HTR-8/SVneo (cell line): ENCODE measurements at regions not wholly inside any gene's neighbourhood (a gene's known extent, or its start where the extent isn't known, plus 50 kb on each side); places are given as distances from the start of the nearest gene placed in this dataset.
"Not testable (repeated sequence)": the region's sequence is repeated elsewhere in the genome, so short reads cannot be mapped to it uniquely, and the experiment has no call there.

Source experiments
- DNase-seq: peaks from one replicate; pipeline ENCODE4 v3.0.0; 2011; ENCODE audit warnings: low spot score, mixed read lengths; ENCODE audit not compliant: insufficient read length
- FAIRE-seq: peaks from 2 replicates; lab custom pipeline; 2011; peaks lifted over from hg19 to GRCh38; lab: Jason Lieb, UNC

- no peak for FAIRE-seq
Observed at GRCh38 chr2:195572895-195573683, 83.9 kb upstream of the SLC39A10 start.

GRCh38 chr2:195570329-195570728 lies 86.7 kb upstream of the SLC39A10 start:
- FAIRE-seq, result no peak
- no peak for DNase-seq

More at GRCh38 chr2:195572895-195573683, 83.9 kb upstream of the SLC39A10 start:
- no peak for DNase-seq

GRCh38 chr2:195569255-195569654 lies 87.8 kb upstream of the SLC39A10 start:
- no peak for DNase-seq

GRCh38 chr2:195564625-195565135 lies 92.3 kb upstream of the SLC39A10 start:
- DNase-seq, FAIRE-seq: not testable (repeated sequence)

More at GRCh38 chr2:195569255-195569654, 87.8 kb upstream of the SLC39A10 start:
- FAIRE-seq, result no peak

GRCh38 chr2:195563857-195564512 lies 93.0 kb upstream of the SLC39A10 start:
- DNase-seq (peak; percentile 61), FAIRE-seq (peak; percentile 20)

GRCh38 chr2:195562570-195563566 lies 94.2 kb upstream of the SLC39A10 start:
- FAIRE-seq (no peak), DNase-seq (no peak)

- DNase-seq, result peak; percentile 80
- peak; percentile 60 for FAIRE-seq
Observed at GRCh38 chr2:195561116-195561921, 95.7 kb upstream of the SLC39A10 start.

- DNase-seq (no peak), FAIRE-seq (no peak)
Observed at GRCh38 chr2:195560209-195560895, 96.7 kb upstream of the SLC39A10 start.

- FAIRE-seq, result no peak
- peak; percentile 54 for DNase-seq
Observed at GRCh38 chr2:195559431-195559914, 97.6 kb upstream of the SLC39A10 start.

- FAIRE-seq (no peak), DNase-seq (no peak)
Observed at GRCh38 chr2:195555971-195556370, 101.1 kb upstream of the SLC39A10 start.

- no peak for DNase-seq
- no peak for FAIRE-seq
Observed at GRCh38 chr2:195552581-195552980, 104.4 kb upstream of the SLC39A10 start.

GRCh38 chr2:195548198-195548940 lies 108.7 kb upstream of the SLC39A10 start:
- DNase-seq, result no peak
- no peak for FAIRE-seq

GRCh38 chr2:195547268-195547840 lies 109.7 kb upstream of the SLC39A10 start:
- DNase-seq, FAIRE-seq: not testable (repeated sequence)

- no peak for DNase-seq
- FAIRE-seq, result no peak
Observed at GRCh38 chr2:195545811-195546210, 111.2 kb upstream of the SLC39A10 start.

- DNase-seq (no peak), FAIRE-seq (no peak)
Observed at GRCh38 chr2:195543902-195544894, 112.8 kb upstream of the SLC39A10 start.

GRCh38 chr2:195543063-195543462 lies 114.0 kb upstream of the SLC39A10 start:
- FAIRE-seq (no peak), DNase-seq (no peak)
